ENCODE measurements at regions not wholly inside any gene's neighbourhood (a gene's known extent, or its start where the extent isn't known, plus 50 kb on each side); places are given as distances from the start of the nearest gene placed in this dataset.

DNA sequence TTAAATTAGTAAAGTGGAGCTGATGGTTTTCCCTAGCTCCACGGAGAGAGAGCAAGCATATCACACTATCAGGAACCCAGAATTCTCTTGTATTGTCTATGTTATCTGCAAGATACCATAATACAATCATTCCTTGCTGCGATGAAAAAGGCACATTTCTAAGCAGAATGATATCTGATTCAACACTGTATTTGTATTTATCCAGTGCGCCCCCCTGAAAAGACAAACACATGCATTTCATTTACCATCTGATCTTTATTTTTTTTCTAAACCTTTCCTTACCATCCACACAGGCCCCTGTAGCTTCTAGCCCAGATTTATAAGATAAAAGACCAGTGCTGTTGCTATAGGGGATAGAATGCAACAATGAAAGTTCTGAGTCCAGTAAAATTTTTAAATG is 420.6 kb downstream of the TDRD15 start:
- TF ChIP-seq TAF1 (IDR thresholded peaks at IDR 0.05; ENCODE audit: borderline replicate concordance, insufficient read depth, low read length), result no peak
- TF ChIP-seq POLR2AphosphoS5 (IDR thresholded peaks at IDR 0.05; ENCODE audit: low read depth, low read length), result no peak
- no peak for TF ChIP-seq REST (IDR thresholded peaks at IDR 0.05; ENCODE audit: insufficient read depth in 1 of 2, low read depth in 2 of 2, low read length in 2 of 2)
- TF ChIP-seq SIN3A (IDR thresholded peaks at IDR 0.05; ENCODE audit: borderline replicate concordance, insufficient read depth, low read length), result no peak
- no peak for TF ChIP-seq FOXP2 (optimal IDR thresholded peaks at IDR 0.05; ENCODE audit: borderline replicate concordance, extremely low read depth, extremely low read length, insufficient read depth)

Data from PFSK-1 (cell line).